ENCODE measurements at regions not wholly inside any gene's neighbourhood (a gene's known extent, or its start where the extent isn't known, plus 50 kb on each side); places are given as distances from the start of the nearest gene placed in this dataset.

DNA sequence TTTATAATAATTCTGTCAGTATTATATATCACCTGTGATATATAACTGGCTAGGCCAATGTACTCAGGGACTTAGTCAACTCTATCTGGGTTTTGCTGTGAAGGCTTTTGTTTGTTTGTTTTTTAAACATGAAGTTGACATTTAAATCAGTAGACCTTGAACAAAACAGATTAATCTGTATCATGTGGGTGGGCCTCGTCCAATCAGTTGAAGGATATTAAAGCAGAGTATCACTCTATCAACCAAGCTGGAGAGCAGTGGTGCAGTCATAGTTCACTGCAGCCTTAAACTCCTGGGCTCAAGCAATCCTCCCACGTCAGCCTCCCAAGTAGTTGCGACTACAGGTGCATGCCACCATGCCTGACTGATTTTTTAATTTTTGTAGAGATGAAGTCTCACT is 870.2 kb downstream of the TYW1 start:
- Histone ChIP-seq H3K4me1 (no peaks in the 10 kb centered on the region), H3K27me3 (no peaks in the 10 kb centered on the region), H3K36me3 (no peaks in the 10 kb centered on the region), H3K9me3 (no peaks in the 10 kb centered on the region), H3K27ac (no peak overlapping the region), H3K4me3 (replicated peaks in 1 of 3) (no peak overlapping the region)
- WGBS, 2 donors: 95 to 98% methylated on average over 3 of the region's 3 CpGs
- intact Hi-C loops (cut with DNase I): no loop called here
- no peak for DNase-seq
- no peak for TF ChIP-seq POLR2A (IDR thresholded peaks at IDR 0.05)
- TF ChIP-seq, protein P1, sequence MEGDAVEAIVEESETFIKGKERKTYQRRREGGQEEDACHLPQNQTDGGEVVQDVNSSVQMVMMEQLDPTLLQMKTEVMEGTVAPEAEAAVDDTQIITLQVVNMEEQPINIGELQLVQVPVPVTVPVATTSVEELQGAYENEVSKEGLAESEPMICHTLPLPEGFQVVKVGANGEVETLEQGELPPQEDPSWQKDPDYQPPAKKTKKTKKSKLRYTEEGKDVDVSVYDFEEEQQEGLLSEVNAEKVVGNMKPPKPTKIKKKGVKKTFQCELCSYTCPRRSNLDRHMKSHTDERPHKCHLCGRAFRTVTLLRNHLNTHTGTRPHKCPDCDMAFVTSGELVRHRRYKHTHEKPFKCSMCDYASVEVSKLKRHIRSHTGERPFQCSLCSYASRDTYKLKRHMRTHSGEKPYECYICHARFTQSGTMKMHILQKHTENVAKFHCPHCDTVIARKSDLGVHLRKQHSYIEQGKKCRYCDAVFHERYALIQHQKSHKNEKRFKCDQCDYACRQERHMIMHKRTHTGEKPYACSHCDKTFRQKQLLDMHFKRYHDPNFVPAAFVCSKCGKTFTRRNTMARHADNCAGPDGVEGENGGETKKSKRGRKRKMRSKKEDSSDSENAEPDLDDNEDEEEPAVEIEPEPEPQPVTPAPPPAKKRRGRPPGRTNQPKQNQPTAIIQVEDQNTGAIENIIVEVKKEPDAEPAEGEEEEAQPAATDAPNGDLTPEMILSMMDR (IDR thresholded peaks at IDR 0.05): no peak

DNA sequence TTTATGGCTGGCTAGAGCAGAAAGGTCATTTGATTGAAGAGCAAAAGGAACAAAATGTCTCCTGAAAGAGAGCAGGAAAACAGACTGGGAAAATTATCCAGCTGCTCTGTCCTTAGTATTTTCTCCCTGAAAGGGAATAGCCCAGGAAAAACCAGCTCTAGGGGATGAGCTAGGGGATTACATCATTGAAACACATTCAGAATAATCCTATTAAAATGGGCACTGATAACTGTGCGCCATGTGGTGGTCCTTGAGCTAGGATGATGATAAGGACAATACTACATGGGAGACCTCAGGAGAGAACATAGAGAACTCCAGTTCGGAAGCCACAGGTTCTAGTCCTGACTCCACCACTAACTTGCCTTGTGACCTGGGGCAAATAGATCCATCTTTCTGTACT is 873.8 kb downstream of the TYW1 start:
- intact Hi-C loops (cut with DNase I): no loop called here
- WGBS, 2 donors: 96% methylated on average over 2 of the region's 2 CpGs

DNA sequence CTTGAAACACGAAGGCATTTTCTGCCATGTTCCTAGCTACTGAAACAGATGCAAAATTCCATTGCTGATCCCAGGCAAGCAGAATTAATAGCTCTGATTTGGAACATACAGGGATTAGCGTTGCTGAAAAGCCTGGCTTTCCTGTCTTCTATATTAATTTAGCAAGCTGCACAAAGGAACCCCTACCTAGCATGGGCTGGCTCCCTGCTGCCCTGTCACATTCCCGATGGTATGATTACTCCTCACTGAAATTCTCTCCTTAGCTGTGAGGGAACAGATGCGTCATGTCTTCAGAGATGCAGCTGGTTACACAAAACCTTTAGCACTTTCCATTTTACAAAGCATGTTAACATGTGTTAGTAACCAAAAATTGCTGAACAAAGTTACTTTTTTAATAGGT is 878.9 kb downstream of the TYW1 start:
- intact Hi-C loops (cut with DNase I): no loop called here
- H3K9me3 ChIP-seq: no peaks in the 10 kb centered on the region
- TF ChIP-seq, protein P1 (IDR thresholded peaks at IDR 0.05): no peak
- TF ChIP-seq POLR2A (IDR thresholded peaks at IDR 0.05): no peak
- 70 to 74% methylated on average over 4 of the region's 4 CpGs for WGBS, 2 donors
- no peak for DNase-seq
- H3K27me3 ChIP-seq: no peaks in the 10 kb centered on the region
- no peaks in the 10 kb centered on the region for H3K36me3 ChIP-seq
- no peak overlapping the region for H3K27ac ChIP-seq
- no peaks in the 10 kb centered on the region for H3K4me1 ChIP-seq
- no peak overlapping the region for H3K4me3 ChIP-seq (replicated peaks in 1 of 3)

More for the DNA sequence above, 873.8 kb downstream of the TYW1 start:
- Histone ChIP-seq H3K27ac (no peak overlapping the region), H3K4me3 (replicated peaks in 1 of 3) (no peak overlapping the region), H3K9me3 (no peaks in the 10 kb centered on the region), H3K27me3 (no peaks in the 10 kb centered on the region), H3K36me3 (no peaks in the 10 kb centered on the region), H3K4me1 (no peaks in the 10 kb centered on the region)
- TF ChIP-seq, protein P1 (IDR thresholded peaks at IDR 0.05): no peak
- no peak for TF ChIP-seq POLR2A (IDR thresholded peaks at IDR 0.05)
- DNase-seq: no peak

DNA sequence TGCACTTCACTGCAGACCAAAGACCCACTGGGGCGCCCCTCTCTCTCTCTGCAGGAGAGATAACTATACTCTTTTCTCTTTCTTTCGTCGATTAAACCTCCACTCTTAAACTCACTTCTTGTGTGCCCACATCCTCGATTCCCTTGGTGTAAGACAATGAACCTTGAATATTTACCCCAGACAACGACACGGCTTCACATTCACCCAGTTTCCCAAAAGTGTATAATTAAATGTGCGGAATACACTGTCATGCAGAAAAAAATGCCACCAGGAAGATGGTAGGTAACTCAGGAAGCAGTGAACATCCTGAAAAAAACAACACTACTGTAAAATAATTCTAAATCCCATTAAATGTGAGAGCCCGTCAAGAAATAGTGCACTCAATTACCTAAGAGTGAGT is 882.2 kb downstream of the TYW1 start:
- Histone ChIP-seq H3K4me1 (no peaks in the 10 kb centered on the region), H3K27ac (no peak overlapping the region), H3K4me3 (replicated peaks in 1 of 3) (no peak overlapping the region), H3K27me3 (no peaks in the 10 kb centered on the region), H3K9me3 (no peaks in the 10 kb centered on the region), H3K36me3 (no peaks in the 10 kb centered on the region)
- intact Hi-C loops (cut with DNase I): no loop called here
- no peak for DNase-seq
- WGBS, 2 donors: 86 to 91% methylated on average over 8 of the region's 8 CpGs
- TF ChIP-seq POLR2A (IDR thresholded peaks at IDR 0.05): no peak
- TF ChIP-seq, protein P1 (IDR thresholded peaks at IDR 0.05): no peak

DNA sequence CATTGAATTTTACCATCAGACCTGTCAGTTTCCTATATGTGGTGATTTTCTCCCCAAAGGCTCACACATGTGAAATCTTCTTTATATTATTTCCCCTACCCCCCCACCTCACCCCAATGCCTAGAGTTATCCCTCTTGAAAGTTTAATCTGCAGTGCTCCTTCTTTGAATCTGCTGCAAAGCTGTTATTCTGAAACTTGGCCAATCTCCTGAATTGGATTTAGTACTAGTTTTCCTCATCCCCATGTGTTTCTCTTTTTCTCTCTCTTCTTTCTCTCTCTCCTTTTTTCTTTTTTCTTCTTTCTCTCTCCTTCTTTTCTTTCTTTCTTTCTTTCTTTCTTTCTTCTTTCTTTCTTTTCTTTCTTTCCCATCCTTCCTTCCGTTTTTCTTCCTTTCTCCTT is 886.2 kb downstream of the TYW1 start:
- Histone ChIP-seq H3K4me3 (replicated peaks in 1 of 3) (no peak overlapping the region), H3K4me1 (no peaks in the 10 kb centered on the region), H3K36me3 (no peaks in the 10 kb centered on the region), H3K27me3 (no peaks in the 10 kb centered on the region), H3K9me3 (no peaks in the 10 kb centered on the region), H3K27ac (no peak overlapping the region)
- intact Hi-C loops (cut with DNase I): no loop called here
- TF ChIP-seq, protein P1 (IDR thresholded peaks at IDR 0.05): no peak
- TF ChIP-seq POLR2A (IDR thresholded peaks at IDR 0.05): no peak
- 68 to 76% methylated on average over 1 of the region's 1 CpG for WGBS, 2 donors
- no peak for DNase-seq
